ENCODE measurements at regions not wholly inside any gene's neighbourhood (a gene's known extent, or its start where the extent isn't known, plus 50 kb on each side); places are given as distances from the start of the nearest gene placed in this dataset.

- TF ChIP-seq REST (IDR thresholded peaks at IDR 0.05; ENCODE audit: unreplicated experiment) (no peak), NANOG (IDR thresholded peaks at IDR 0.05; ENCODE audit: borderline replicate concordance) (no peak), ZNF114 (CRISPR knock-in tag; IDR thresholded peaks at IDR 0.05) (no peak), EZH2phosphoT487 (IDR thresholded peaks at IDR 0.05; ENCODE audit: unreplicated experiment) (no peak)
- TF ChIP-seq, protein P1, sequence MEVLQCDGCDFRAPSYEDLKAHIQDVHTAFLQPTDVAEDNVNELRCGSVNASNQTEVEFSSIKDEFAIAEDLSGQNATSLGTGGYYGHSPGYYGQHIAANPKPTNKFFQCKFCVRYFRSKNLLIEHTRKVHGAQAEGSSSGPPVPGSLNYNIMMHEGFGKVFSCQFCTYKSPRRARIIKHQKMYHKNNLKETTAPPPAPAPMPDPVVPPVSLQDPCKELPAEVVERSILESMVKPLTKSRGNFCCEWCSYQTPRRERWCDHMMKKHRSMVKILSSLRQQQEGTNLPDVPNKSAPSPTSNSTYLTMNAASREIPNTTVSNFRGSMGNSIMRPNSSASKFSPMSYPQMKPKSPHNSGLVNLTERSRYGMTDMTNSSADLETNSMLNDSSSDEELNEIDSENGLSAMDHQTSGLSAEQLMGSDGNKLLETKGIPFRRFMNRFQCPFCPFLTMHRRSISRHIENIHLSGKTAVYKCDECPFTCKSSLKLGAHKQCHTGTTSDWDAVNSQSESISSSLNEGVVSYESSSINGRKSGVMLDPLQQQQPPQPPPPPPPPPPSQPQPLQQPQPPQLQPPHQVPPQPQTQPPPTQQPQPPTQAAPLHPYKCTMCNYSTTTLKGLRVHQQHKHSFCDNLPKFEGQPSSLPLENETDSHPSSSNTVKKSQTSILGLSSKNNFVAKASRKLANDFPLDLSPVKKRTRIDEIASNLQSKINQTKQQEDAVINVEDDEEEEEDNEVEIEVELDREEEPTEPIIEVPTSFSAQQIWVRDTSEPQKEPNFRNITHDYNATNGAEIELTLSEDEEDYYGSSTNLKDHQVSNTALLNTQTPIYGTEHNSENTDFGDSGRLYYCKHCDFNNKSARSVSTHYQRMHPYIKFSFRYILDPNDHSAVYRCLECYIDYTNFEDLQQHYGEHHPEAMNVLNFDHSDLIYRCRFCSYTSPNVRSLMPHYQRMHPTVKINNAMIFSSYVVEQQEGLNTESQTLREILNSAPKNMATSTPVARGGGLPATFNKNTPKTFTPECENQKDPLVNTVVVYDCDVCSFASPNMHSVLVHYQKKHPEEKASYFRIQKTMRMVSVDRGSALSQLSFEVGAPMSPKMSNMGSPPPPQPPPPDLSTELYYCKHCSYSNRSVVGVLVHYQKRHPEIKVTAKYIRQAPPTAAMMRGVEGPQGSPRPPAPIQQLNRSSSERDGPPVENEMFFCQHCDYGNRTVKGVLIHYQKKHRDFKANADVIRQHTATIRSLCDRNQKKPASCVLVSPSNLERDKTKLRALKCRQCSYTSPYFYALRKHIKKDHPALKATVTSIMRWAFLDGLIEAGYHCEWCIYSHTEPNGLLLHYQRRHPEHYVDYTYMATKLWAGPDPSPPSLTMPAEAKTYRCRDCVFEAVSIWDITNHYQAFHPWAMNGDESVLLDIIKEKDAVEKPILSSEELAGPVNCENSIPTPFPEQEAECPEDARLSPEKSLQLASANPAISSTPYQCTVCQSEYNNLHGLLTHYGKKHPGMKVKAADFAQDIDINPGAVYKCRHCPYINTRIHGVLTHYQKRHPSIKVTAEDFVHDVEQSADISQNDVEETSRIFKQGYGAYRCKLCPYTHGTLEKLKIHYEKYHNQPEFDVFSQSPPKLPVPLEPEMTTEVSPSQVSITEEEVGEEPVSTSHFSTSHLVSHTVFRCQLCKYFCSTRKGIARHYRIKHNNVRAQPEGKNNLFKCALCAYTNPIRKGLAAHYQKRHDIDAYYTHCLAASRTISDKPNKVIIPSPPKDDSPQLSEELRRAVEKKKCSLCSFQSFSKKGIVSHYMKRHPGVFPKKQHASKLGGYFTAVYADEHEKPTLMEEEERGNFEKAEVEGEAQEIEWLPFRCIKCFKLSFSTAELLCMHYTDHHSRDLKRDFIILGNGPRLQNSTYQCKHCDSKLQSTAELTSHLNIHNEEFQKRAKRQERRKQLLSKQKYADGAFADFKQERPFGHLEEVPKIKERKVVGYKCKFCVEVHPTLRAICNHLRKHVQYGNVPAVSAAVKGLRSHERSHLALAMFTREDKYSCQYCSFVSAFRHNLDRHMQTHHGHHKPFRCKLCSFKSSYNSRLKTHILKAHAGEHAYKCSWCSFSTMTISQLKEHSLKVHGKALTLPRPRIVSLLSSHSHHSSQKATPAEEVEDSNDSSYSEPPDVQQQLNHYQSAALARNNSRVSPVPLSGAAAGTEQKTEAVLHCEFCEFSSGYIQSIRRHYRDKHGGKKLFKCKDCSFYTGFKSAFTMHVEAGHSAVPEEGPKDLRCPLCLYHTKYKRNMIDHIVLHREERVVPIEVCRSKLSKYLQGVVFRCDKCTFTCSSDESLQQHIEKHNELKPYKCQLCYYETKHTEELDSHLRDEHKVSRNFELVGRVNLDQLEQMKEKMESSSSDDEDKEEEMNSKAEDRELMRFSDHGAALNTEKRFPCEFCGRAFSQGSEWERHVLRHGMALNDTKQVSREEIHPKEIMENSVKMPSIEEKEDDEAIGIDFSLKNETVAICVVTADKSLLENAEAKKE (CRISPR knock-in tag; IDR thresholded peaks at IDR 0.05) = no peak
Observed at GRCh38 chr4:13133700-13134099, 350.4 kb downstream of the RAB28 start (continued).

DNA sequence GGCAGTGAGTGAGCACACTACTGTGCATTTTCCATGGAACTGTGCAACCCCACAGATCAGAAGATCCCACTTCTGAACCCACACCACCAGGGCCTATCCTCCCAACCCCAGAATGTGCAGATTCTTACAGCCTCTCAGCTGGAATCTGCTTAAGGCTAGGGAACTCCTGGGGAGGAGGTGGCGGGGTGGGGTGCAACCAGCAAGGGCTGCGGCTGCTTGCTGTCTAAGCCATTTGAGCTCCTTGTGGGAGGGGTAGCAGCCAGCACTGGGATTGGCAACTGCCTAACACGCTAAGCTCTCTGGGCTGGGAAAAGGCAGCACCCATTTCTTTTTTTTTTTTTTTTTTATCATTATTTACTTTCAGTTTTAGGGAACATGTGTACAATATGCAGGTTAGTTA, 353.3 kb downstream of the RAB28 start:
- Mint-ChIP-seq H3K27ac (no peak overlapping the region), H3K9me3 (peaks cover 3% of the 10 kb centered on the region; the same call in 1 of the 3 replicates), H3K36me3 (ENCODE audit: low read depth) (no peaks in the 10 kb centered on the region), H3K27me3 (ENCODE audit: insufficient read depth, low read depth, poor library complexity) (no peaks in the 10 kb centered on the region), H3K4me1 (no peaks in the 10 kb centered on the region), H3K4me3 (no peak overlapping the region)
- Histone ChIP-seq H3K79me2 (replicated peaks; ENCODE audit: insufficient read depth) (no peaks in the 10 kb centered on the region), H3K4me2 (no peak overlapping the region), H2AFZ (no peak overlapping the region), H3F3A (replicated peaks; ENCODE audit: low read depth) (no peaks in the 10 kb centered on the region), H3K27ac (ENCODE audit: low read depth) (no peak overlapping the region), H4K20me1 (replicated peaks; ENCODE audit: insufficient read depth) (no peaks in the 10 kb centered on the region), H3K27me3 (ENCODE audit: insufficient read depth) (no peaks in the 10 kb centered on the region), H3K4me3 (no peak overlapping the region), H3K9me2 (ENCODE audit: insufficient read depth) (no peaks in the 10 kb centered on the region), H3K4me1 (ENCODE audit: insufficient read depth) (no peaks in the 10 kb centered on the region), H3K36me3 (ENCODE audit: insufficient read depth) (no peaks in the 10 kb centered on the region)
- ATAC-seq = no peak
- DNase-seq (ENCODE audit: low spot score) = no peak
- TF ChIP-seq, protein P2, sequence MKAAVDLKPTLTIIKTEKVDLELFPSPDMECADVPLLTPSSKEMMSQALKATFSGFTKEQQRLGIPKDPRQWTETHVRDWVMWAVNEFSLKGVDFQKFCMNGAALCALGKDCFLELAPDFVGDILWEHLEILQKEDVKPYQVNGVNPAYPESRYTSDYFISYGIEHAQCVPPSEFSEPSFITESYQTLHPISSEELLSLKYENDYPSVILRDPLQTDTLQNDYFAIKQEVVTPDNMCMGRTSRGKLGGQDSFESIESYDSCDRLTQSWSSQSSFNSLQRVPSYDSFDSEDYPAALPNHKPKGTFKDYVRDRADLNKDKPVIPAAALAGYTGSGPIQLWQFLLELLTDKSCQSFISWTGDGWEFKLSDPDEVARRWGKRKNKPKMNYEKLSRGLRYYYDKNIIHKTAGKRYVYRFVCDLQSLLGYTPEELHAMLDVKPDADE (IDR thresholded peaks at IDR 0.05) = no peak
- no peak for TF ChIP-seq NANOG (IDR thresholded peaks at IDR 0.05; ENCODE audit: borderline replicate concordance)
- no peak for TF ChIP-seq STAT1 (IDR thresholded peaks at IDR 0.05; ENCODE audit: unreplicated experiment)
- no peak for TF ChIP-seq REST (IDR thresholded peaks at IDR 0.05; ENCODE audit: unreplicated experiment)
- TF ChIP-seq ZNF331 (CRISPR knock-in tag; IDR thresholded peaks at IDR 0.05; ENCODE audit: low read depth) = no peak
- no peak for TF ChIP-seq JUNB (IDR thresholded peaks at IDR 0.05; ENCODE audit: unreplicated experiment)
- no peak for TF ChIP-seq ZNF114 (CRISPR knock-in tag; IDR thresholded peaks at IDR 0.05)
